SH-SY5Y (cell line): ENCODE measurements at regions not wholly inside any gene's neighbourhood (a gene's known extent, or its start where the extent isn't known, plus 50 kb on each side); places are given as distances from the start of the nearest gene placed in this dataset.

Experiments
- GATA2 ChIP-seq: IDR thresholded peaks from 2 replicates; pipeline ENCODE4 v1.6.1; 2011; ENCODE audit warnings: mild to moderate bottlenecking, low read depth, low read length
- GATA3 ChIP-seq: IDR thresholded peaks from 2 replicates; pipeline ENCODE4 v1.6.1; 2011; ENCODE audit warnings: low read depth, mild to moderate bottlenecking, low read length, moderate library complexity

DNA sequence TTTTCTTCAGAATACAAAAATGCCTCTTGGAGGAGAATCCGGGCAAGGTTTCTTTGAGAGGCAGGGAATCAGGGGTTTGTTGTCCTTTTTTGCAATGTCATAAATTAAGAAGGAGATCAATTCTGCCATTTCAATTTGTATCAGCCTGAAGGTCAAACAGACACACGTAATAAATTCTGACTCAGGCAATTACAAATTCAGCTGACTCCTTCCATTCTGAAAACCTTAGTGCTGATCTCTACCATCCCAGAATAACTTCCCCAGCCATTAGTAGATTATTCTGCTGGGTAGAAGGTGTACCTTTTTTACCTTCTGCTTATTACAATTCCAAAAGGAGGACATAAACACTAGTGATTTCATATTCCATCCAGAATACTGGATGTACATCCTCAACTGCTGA is 516.6 kb downstream of the AGTPBP1 start:
- TF ChIP-seq GATA2 (no peak), GATA3 (no peak)
